ENCODE measurements at regions not wholly inside any gene's neighbourhood (a gene's known extent, or its start where the extent isn't known, plus 50 kb on each side); places are given as distances from the start of the nearest gene placed in this dataset. TPM values are rescaled to one million over a fixed set of nuclear protein-coding genes. Genes with fewer than 3 reads are reported as not detected.

DNA sequence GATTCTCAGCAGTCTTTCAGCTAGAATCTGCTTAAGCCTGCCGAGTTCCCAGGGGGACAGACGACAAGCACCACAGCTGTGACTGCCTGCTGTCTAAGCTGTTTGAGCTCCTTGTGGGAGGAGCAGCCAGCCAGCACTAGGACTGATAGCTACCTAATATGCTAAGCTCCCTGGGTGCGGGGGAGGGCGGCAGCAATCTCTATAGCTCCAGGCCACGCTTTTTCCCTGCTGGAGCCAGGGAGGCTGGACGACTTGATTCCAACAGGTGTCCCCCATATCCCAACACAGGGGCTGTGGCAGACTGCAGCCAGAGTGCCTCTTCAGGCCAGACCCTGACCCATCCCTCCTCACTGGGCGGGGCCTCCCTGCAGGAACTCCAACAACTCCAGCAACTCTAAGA lies 134.1 kb upstream of the ARPP21 start:
- peak; percentile 95 for DNase-seq

DNA sequence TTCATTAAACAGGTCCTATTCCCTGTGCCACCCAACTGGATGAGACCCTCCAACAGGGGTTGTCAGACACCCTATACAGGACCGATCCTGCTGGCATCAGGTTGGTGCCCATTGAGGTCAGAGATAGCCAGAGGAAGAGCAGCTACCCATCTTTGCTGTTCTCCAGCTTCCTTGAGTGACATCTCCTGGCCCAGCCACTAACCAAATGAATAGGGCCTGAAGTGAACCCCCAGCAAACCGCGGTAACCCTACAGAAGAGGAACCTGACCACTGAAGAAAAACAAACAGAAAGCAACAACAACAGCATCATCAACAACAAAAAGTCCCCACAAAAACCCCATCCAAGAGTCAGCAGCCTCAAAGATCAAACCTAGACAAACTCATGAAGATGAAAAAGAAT lies 133.6 kb upstream of the ARPP21 start:
- DNase-seq = no peak

DNA sequence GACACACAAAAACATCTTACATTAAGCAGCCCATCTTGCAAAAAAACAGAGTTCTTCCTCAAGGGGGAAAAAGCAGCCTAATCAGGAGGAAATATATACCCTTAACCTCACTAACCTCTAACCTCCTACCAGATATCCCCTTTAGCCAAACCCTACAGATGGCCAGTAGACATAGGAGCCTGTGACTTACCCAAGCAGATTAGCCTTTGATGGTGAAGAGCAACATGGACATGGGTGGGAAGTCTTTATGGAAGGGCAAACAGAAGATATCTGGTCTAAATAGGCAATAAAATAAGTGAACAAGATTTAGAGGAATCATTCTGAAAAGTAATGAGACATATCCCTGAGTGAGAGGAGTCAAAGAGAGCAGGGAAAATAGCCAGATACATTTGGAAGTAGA lies 119.4 kb upstream of the ARPP21 start:
- no peak for DNase-seq

DNA sequence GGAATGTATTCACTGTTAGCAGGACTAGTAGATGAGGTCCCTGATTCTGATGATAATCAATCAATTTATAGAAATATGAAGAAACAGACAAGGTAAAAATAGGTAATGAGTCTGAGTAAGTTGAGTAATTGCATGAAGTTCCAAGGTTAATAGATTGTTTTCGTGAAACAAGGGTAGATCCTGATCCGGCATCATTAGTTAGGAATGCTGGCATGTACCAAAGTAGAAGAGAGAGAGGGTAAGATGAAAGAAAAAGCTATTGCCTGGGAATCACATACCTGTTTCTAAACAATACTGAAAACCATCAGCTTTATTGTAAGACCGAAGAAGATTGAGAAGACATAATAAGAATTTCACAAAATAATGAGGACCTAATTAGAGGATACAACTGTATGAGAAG lies 118.1 kb upstream of the ARPP21 start:
- DNase-seq = no peak

DNA sequence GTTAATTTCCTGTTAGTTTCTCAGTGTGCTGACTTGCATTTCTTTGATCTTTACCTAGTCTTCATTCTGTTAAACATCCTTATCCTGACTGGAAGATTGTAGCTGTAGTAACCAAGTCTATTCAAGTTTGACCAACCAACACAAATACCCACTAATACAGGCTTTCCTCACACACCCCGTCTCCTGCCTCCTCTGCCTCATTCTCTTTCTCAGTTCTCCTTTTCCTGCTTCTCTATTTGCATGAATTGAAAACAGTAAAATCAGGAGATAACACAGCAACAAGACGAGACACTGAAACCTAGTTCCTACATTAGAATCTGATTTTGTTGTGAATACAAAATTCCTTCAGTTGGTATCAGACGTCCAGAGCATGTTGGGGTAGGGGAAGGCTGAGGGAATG lies 116.9 kb upstream of the ARPP21 start:
- no peak for DNase-seq

DNA sequence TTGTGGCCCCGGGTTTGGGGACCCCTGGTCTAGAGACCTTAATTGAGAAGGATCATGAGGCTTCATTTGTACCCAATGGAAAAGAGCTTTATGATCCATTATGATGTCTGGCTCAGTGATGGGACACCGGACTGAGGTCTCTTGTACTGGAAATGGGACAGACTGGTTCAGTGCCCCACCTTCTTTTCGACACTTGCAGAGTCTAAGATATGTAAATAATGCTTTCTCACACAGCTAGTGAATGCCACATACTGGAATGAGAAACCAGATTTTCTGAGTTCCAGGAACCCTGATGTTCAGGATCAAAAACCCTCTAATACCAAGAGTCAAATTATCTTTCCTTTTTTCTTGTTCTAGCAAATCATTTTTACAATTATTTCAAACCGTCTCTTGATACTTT lies 116.3 kb upstream of the ARPP21 start:
- DNase-seq = no peak

DNA sequence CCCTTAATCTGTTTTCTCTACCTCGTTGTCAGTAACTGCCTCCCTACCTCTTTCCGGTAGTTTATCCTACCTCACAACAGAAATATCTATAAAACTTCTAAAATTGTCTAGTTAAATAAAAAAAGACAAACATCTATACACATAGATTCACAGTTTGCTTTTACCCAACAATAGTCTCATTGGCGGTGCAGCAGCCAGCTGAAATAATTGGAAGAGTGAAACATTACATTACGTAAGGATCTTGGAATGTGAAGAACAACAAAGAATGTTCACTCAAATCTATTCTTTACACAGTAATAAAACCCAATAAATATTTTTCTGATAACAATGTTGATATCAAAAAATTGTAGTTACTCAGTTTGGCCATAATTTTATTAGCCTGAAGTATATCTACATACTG lies 115.5 kb upstream of the ARPP21 start:
- DNase-seq = no peak

DNA sequence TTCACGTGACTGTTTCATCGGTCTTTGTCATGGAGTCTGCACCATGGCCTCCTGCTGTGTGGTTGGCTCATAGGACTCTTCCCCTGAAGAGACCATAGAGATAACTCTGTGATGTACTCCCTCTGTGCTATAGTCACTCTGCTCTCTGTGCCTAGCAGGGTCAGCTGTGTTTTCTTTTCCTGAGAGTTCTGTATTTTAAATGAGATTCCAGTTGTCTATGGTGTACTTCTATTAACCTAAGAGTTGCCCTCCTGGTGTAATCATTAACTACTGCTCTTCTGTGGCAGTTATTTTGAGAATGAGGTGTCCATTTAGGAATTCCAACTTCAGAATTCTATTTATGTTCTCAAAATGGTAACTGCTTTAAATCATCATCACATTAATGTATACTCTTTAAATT lies 114.5 kb upstream of the ARPP21 start:
- DNase-seq = no peak

DNA sequence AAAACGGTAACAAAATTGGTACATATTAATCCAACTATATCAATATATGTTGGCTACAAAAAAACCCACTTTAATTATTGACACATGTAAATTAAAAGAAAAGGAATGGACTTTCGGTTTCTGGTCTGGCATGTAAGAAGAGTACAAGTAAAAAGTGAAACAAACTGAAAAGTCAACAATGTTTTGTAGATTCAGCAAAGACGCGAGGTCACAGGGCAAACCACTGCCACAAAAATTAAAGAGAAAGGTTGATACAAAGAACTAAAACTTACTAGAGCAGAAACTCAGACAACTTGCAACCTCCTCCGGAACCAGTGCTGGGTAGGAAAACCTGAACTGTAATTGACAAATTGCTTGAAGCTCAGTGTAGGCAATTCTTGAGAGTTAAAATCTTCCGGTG lies 110.6 kb upstream of the ARPP21 start:
- DNase-seq = no peak

DNA sequence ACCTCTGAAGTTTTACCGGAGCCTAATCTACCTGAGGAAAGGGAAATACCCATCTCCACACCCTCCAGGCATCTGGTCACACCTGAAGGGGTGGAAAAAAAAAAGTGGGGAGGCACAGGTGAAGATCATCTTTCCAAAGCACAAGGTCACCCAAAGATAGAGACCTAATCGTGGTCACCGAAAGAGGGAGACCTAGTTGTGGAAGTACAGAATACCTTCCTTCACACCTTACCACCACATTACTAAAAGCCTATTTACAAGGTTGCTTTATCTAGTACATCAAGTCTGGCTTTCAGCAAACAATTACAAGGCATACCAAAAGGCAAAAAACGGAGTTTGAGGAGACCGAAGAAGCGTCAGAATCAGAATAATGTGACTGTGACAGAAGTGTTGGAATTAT lies 110.0 kb upstream of the ARPP21 start:
- no peak for DNase-seq

DNA sequence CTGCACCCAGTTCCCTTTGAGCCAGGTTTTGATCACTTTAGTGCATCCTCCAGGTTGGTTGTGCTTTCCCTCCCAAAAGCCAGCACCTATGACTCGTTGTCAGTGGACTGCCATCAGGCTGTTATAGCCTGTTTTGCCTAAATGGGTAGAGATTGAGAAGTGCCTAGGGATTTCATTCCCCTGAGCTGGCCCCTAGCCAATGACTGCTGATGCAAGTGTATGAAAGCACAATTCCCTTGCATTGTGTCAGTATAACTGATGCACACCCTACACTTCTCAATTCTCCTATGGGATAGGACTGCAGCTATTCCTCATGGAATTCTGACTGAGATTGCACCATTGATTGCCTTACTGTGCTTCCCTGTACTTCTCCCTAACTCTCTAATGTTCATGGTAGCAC lies 102.1 kb upstream of the ARPP21 start:
- no peak for DNase-seq

DNA sequence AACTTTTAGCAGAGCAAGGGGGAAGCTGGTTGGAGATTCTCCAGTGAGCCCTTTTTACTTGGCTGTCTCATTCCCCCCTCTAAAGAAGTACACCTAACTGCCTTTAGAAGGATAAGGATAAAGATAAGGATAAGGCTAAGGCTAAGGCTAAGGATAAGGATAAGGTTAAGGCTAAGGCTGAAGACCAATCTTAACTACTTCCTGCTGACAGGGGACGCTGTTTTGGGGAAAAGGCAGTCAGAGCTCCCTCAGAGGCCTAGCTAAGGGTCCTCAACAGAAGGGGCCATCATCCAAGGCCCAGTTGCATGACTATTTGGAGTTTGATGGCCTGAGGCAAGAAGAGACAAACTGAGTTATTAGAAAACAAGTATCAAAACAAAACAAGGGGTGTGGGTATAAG lies 94.3 kb upstream of the ARPP21 start:
- DNase-seq = no peak

DNA sequence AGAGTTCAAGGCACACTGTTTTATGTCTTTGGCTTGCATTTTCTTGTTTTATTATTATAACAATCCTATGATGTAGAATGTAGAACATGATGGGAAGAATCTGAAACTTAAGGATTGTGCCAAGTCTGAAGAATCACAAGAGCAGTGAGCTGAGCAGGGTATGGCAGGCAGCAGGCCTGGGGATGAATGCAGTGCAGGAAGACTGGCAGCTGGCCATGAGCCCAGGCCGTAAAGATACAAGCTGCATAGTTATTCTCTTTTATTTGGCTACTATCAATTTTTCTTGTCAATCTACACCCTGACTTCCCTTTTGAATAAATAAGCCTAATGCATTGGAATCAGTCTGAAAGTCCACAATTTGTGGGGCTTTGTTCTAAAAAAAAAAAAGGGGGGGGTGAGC lies 89.6 kb upstream of the ARPP21 start:
- DNase-seq = peak; percentile 20

DNA sequence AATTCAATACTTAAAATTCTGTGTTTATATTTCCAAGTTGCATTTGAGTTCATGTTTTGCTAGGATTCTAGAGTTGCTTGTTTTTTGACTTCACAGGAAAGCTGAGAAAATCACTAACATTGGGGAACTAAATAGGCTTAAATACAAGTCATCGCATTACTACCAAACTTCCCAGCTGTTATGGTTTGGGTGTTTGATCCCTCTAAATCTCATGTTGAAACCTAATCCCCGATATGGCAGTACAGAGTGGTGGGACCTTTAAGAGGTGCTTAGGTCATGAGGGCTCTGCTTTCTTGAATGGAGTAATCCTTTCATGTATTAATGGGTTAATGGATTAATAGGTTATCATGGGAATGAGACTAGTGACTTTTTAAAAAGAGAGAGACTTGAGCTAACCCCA lies 77.2 kb upstream of the ARPP21 start:
- peak; percentile 56 for DNase-seq

DNA sequence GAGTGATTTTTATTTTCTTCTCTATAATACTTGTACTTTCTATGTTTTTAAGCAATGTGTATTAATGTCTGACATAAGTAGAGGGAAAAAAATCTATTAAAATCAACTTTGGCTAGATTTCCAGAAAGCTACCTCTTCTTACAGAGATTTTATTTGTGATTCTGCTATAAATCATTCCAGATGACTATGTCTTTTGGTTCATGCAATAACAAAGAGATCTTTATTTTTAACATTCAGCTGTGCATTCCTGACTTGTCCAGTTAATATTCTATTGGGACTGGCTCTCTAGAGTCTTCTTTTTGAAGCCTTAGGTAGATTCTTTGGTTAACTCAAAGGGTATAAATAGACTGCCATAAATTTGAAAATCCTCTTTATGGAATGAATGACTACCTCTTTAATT lies 74.3 kb upstream of the ARPP21 start:
- DNase-seq = peak; percentile 31

Small RNA genes lying in the stretch of these regions (small RNA-seq; reads per million reads assigned to genes)
- not detected for gene RNU6-243P (ENCODE audit: low replicate concordance)
